ENCODE measurements at regions not wholly inside any gene's neighbourhood (a gene's known extent, or its start where the extent isn't known, plus 50 kb on each side); places are given as distances from the start of the nearest gene placed in this dataset.

GRCh38 chr13:27847669-27848068 lies 55.4 kb downstream of the GSX1 start:
- Histone ChIP-seq H3K36me3 (ENCODE audit: control insufficient read depth, insufficient read depth, low read length) (no peaks in the 10 kb centered on the region), H3K27me3 (ENCODE audit: control insufficient read depth, insufficient read depth, low read length) (peaks cover 8% of the 10 kb centered on the region), H3K4me3 (ENCODE audit: low read length) (no peak overlapping the region), H3K4me1 (ENCODE audit: control insufficient read depth, insufficient read depth, low read length) (peaks cover 7% of the 10 kb centered on the region), H3K9ac (ENCODE audit: low read length) (no peak overlapping the region), H3K9me3 (ENCODE audit: control insufficient read depth, low read length) (no peaks in the 10 kb centered on the region)

GRCh38 chr13:27851096-27851850 lies 59.0 kb downstream of the GSX1 start:
- Histone ChIP-seq H3K4me3 (ENCODE audit: low read length) (no peak overlapping the region), H3K36me3 (ENCODE audit: control insufficient read depth, insufficient read depth, low read length) (no peaks in the 10 kb centered on the region), H3K4me1 (ENCODE audit: control insufficient read depth, insufficient read depth, low read length) (peaks cover 17% of the 10 kb centered on the region), H3K9ac (ENCODE audit: low read length) (no peak overlapping the region), H3K27me3 (ENCODE audit: control insufficient read depth, insufficient read depth, low read length) (peaks cover 20% of the 10 kb centered on the region), H3K9me3 (ENCODE audit: control insufficient read depth, low read length) (no peaks in the 10 kb centered on the region)

GRCh38 chr13:27852491-27852890 lies 60.2 kb downstream of the GSX1 start:
- Histone ChIP-seq H3K36me3 (ENCODE audit: control insufficient read depth, insufficient read depth, low read length) (no peaks in the 10 kb centered on the region), H3K4me3 (ENCODE audit: low read length) (no peak overlapping the region), H3K4me1 (ENCODE audit: control insufficient read depth, insufficient read depth, low read length) (peaks cover 20% of the 10 kb centered on the region), H3K9me3 (ENCODE audit: control insufficient read depth, low read length) (no peaks in the 10 kb centered on the region), H3K27me3 (ENCODE audit: control insufficient read depth, insufficient read depth, low read length) (peaks cover 20% of the 10 kb centered on the region), H3K9ac (ENCODE audit: low read length) (no peak overlapping the region)

- peaks cover 25% of the 10 kb centered on the region for H3K27me3 ChIP-seq (ENCODE audit: control insufficient read depth, insufficient read depth, low read length)
- H3K9me3 ChIP-seq (ENCODE audit: control insufficient read depth, low read length): no peaks in the 10 kb centered on the region
- no peaks in the 10 kb centered on the region for H3K36me3 ChIP-seq (ENCODE audit: control insufficient read depth, insufficient read depth, low read length)
- H3K9ac ChIP-seq (ENCODE audit: low read length): no peak overlapping the region
- H3K4me1 ChIP-seq (ENCODE audit: control insufficient read depth, insufficient read depth, low read length): peaks cover 20% of the 10 kb centered on the region
- H3K4me3 ChIP-seq (ENCODE audit: low read length): no peak overlapping the region
These were observed 61.1 kb downstream of the GSX1 start for GRCh38 chr13:27853335-27853734.

GRCh38 chr13:27853861-27854260 lies 61.6 kb downstream of the GSX1 start:
- no peaks in the 10 kb centered on the region for H3K36me3 ChIP-seq (ENCODE audit: control insufficient read depth, insufficient read depth, low read length)
- peaks cover 20% of the 10 kb centered on the region for H3K4me1 ChIP-seq (ENCODE audit: control insufficient read depth, insufficient read depth, low read length)
- peaks cover 27% of the 10 kb centered on the region for H3K27me3 ChIP-seq (ENCODE audit: control insufficient read depth, insufficient read depth, low read length)
- no peaks in the 10 kb centered on the region for H3K9me3 ChIP-seq (ENCODE audit: control insufficient read depth, low read length)
- no peak overlapping the region for H3K4me3 ChIP-seq (ENCODE audit: low read length)
- H3K9ac ChIP-seq (ENCODE audit: low read length): no peak overlapping the region

GRCh38 chr13:27854606-27855005 lies 62.3 kb downstream of the GSX1 start:
- Histone ChIP-seq H3K36me3 (ENCODE audit: control insufficient read depth, insufficient read depth, low read length) (no peaks in the 10 kb centered on the region), H3K27me3 (ENCODE audit: control insufficient read depth, insufficient read depth, low read length) (peaks cover 27% of the 10 kb centered on the region), H3K4me3 (ENCODE audit: low read length) (no peak overlapping the region), H3K9me3 (ENCODE audit: control insufficient read depth, low read length) (no peaks in the 10 kb centered on the region), H3K9ac (ENCODE audit: low read length) (no peak overlapping the region), H3K4me1 (ENCODE audit: control insufficient read depth, insufficient read depth, low read length) (peaks cover 20% of the 10 kb centered on the region)

GRCh38 chr13:27855381-27855780 lies 63.1 kb downstream of the GSX1 start:
- H3K9ac ChIP-seq (ENCODE audit: low read length): no peak overlapping the region
- H3K36me3 ChIP-seq (ENCODE audit: control insufficient read depth, insufficient read depth, low read length): no peaks in the 10 kb centered on the region
- peaks cover 20% of the 10 kb centered on the region for H3K4me1 ChIP-seq (ENCODE audit: control insufficient read depth, insufficient read depth, low read length)
- H3K27me3 ChIP-seq (ENCODE audit: control insufficient read depth, insufficient read depth, low read length): peaks cover 30% of the 10 kb centered on the region
- H3K9me3 ChIP-seq (ENCODE audit: control insufficient read depth, low read length): no peaks in the 10 kb centered on the region
- no peak overlapping the region for H3K4me3 ChIP-seq (ENCODE audit: low read length)

GRCh38 chr13:27857282-27857681 lies 62.5 kb upstream of the PDX1 start:
- Histone ChIP-seq H3K4me3 (ENCODE audit: low read length) (no peak overlapping the region), H3K9me3 (ENCODE audit: control insufficient read depth, low read length) (no peaks in the 10 kb centered on the region), H3K36me3 (ENCODE audit: control insufficient read depth, insufficient read depth, low read length) (no peaks in the 10 kb centered on the region), H3K27me3 (ENCODE audit: control insufficient read depth, insufficient read depth, low read length) (peaks cover 26% of the 10 kb centered on the region), H3K4me1 (ENCODE audit: control insufficient read depth, insufficient read depth, low read length) (peaks cover 13% of the 10 kb centered on the region), H3K9ac (ENCODE audit: low read length) (no peak overlapping the region)

- Histone ChIP-seq H3K9me3 (ENCODE audit: control insufficient read depth, low read length) (no peaks in the 10 kb centered on the region), H3K27me3 (ENCODE audit: control insufficient read depth, insufficient read depth, low read length) (peaks cover 18% of the 10 kb centered on the region), H3K9ac (ENCODE audit: low read length) (no peak overlapping the region), H3K4me1 (ENCODE audit: control insufficient read depth, insufficient read depth, low read length) (peaks cover 9% of the 10 kb centered on the region), H3K4me3 (ENCODE audit: low read length) (no peak overlapping the region), H3K36me3 (ENCODE audit: control insufficient read depth, insufficient read depth, low read length) (no peaks in the 10 kb centered on the region)
These were observed 61.8 kb upstream of the PDX1 start for GRCh38 chr13:27858046-27858445.

GRCh38 chr13:27860743-27861142 lies 59.1 kb upstream of the PDX1 start:
- Histone ChIP-seq H3K4me1 (ENCODE audit: control insufficient read depth, insufficient read depth, low read length) (peaks cover 3% of the 10 kb centered on the region), H3K36me3 (ENCODE audit: control insufficient read depth, insufficient read depth, low read length) (no peaks in the 10 kb centered on the region), H3K4me3 (ENCODE audit: low read length) (no peak overlapping the region), H3K9ac (ENCODE audit: low read length) (no peak overlapping the region), H3K27me3 (ENCODE audit: control insufficient read depth, insufficient read depth, low read length) (peaks cover 10% of the 10 kb centered on the region), H3K9me3 (ENCODE audit: control insufficient read depth, low read length) (no peaks in the 10 kb centered on the region)

GRCh38 chr13:27861165-27861564 lies 58.6 kb upstream of the PDX1 start:
- Histone ChIP-seq H3K4me3 (ENCODE audit: low read length) (no peak overlapping the region), H3K4me1 (ENCODE audit: control insufficient read depth, insufficient read depth, low read length) (peaks cover 3% of the 10 kb centered on the region), H3K9me3 (ENCODE audit: control insufficient read depth, low read length) (no peaks in the 10 kb centered on the region), H3K9ac (ENCODE audit: low read length) (no peak overlapping the region), H3K36me3 (ENCODE audit: control insufficient read depth, insufficient read depth, low read length) (no peaks in the 10 kb centered on the region), H3K27me3 (ENCODE audit: control insufficient read depth, insufficient read depth, low read length) (peaks cover 10% of the 10 kb centered on the region)

GRCh38 chr13:27868641-27869435 lies 51.0 kb upstream of the PDX1 start:
- Histone ChIP-seq H3K9ac (ENCODE audit: low read length) (peak overlapping the region; percentile 6), H3K36me3 (ENCODE audit: control insufficient read depth, insufficient read depth, low read length) (no peaks in the 10 kb centered on the region), H3K4me3 (ENCODE audit: low read length) (peak overlapping the region; percentile 15), H3K9me3 (ENCODE audit: control insufficient read depth, low read length) (no peaks in the 10 kb centered on the region), H3K27me3 (ENCODE audit: control insufficient read depth, insufficient read depth, low read length) (no peaks in the 10 kb centered on the region), H3K4me1 (ENCODE audit: control insufficient read depth, insufficient read depth, low read length) (peaks cover 18% of the 10 kb centered on the region)

Data from mucosa of stomach (tissue), 1 donor.